HEK293T (cell line): ENCODE measurements at regions not wholly inside any gene's neighbourhood (a gene's known extent, or its start where the extent isn't known, plus 50 kb on each side); places are given as distances from the start of the nearest gene placed in this dataset.

Experiments used
- BHLHE40 ChIP-seq: fragments of 450-650 bp; IDR thresholded peaks from 2 replicates; pipeline ENCODE4 v1.6.1; 2016; ENCODE audit warnings: mild to moderate bottlenecking, moderate library complexity, borderline replicate concordance
- CTBP1 ChIP-seq: fragments of 450-650 bp; IDR thresholded peaks from 2 replicates; pipeline ENCODE4 v1.6.1; 2016; ENCODE audit warnings: borderline replicate concordance
- ELF4 ChIP-seq: fragments of 450-650 bp; IDR thresholded peaks from 2 replicates; pipeline ENCODE4 v1.6.1; 2017; ENCODE audit warnings: antibody characterized with exemption
- FOXK2 ChIP-seq: fragments of 450-650 bp; IDR thresholded peaks from 2 replicates; pipeline ENCODE4 v1.6.1; 2016; ENCODE audit warnings: mild to moderate bottlenecking
- FOXM1 ChIP-seq: fragments of 450-650 bp; IDR thresholded peaks from 2 replicates; pipeline ENCODE4 v1.6.1; 2017; ENCODE audit warnings: mild to moderate bottlenecking, borderline replicate concordance
- HDGF ChIP-seq: fragments of 450-650 bp; IDR thresholded peaks from 2 replicates; pipeline ENCODE4 v1.6.1; 2017; ENCODE audit warnings: antibody characterized with exemption, borderline replicate concordance
- L3MBTL2 ChIP-seq: fragments of 450-650 bp; conservative IDR thresholded peaks from 2 replicates; pipeline ENCODE4 v1.6.1; 2016; ENCODE audit warnings: mild to moderate bottlenecking
- LEF1 ChIP-seq: fragments of 450-650 bp; IDR thresholded peaks from 2 replicates; pipeline ENCODE4 v1.6.1; 2017; ENCODE audit warnings: mild to moderate bottlenecking, borderline replicate concordance
- SP1 ChIP-seq: fragments of 450-650 bp; IDR thresholded peaks from 2 replicates; pipeline ENCODE4 v1.6.1; 2017
- SUZ12 ChIP-seq: fragments of 450-650 bp; IDR thresholded peaks from 2 replicates; pipeline ENCODE4 v1.6.1; 2016; ENCODE audit warnings: mild to moderate bottlenecking
- ZNF384 ChIP-seq: fragments of 450-650 bp; IDR thresholded peaks from 2 replicates; pipeline ENCODE4 v1.6.1; 2016

GRCh38 chr5:87940775-87941174, 327.9 kb downstream of the TMEM161B start:
- no peak for TF ChIP-seq ZNF384
- no peak for TF ChIP-seq ELF4
- TF ChIP-seq FOXM1: no peak
- TF ChIP-seq L3MBTL2: no peak
- no peak for TF ChIP-seq SP1
- TF ChIP-seq SUZ12: no peak
- TF ChIP-seq BHLHE40: no peak
- no peak for TF ChIP-seq FOXK2
- no peak for TF ChIP-seq CTBP1
- TF ChIP-seq HDGF: no peak
- TF ChIP-seq LEF1: no peak
